Activated CD4-positive, alpha-beta memory T cell treated with anti-CD3 and anti-CD28 coated beads, Interleukin-2, amount 10 ng/mL, durations not matched to agents 7 days and 5 days (primary cell): ENCODE measurements at regions not wholly inside any gene's neighbourhood (a gene's known extent, or its start where the extent isn't known, plus 50 kb on each side); places are given as distances from the start of the nearest gene placed in this dataset.

Experiments used
- CTCF ChIA-PET: fragments of 350-600 bp; sonication (Branson Sonifier 250); formaldehyde crosslinking; loops from one replicate; lab custom pipeline; 2021; ENCODE audit warnings: antibody characterized with exemption, inconsistent platforms; lab: Charles Lee
- POLR2A ChIA-PET: fragments of 350-600 bp; sonication (Branson Sonifier 250); formaldehyde crosslinking; loops from one replicate; lab custom pipeline; 2021; ENCODE audit warnings: antibody characterized with exemption; lab: Charles Lee
- DNase-seq: peaks from one replicate; pipeline ENCODE4 v3.0.0-alpha.2; 2020
- H3K27ac Mint-ChIP-seq: one replicate; pipeline ENCODE4 v1.8.0; 2021; ENCODE audit warnings: mild to moderate bottlenecking, mixed read lengths
- H3K27me3 Mint-ChIP-seq: one replicate; pipeline ENCODE4 v1.8.0; 2021; ENCODE audit warnings: mixed read lengths
- H3K36me3 Mint-ChIP-seq: one replicate; pipeline ENCODE4 v1.8.0; 2021; ENCODE audit warnings: low read depth, mixed read lengths
- H3K4me1 Mint-ChIP-seq: one replicate; pipeline ENCODE4 v1.8.0; 2021; ENCODE audit warnings: mixed read lengths
- H3K4me3 Mint-ChIP-seq: one replicate; pipeline ENCODE4 v1.8.0; 2021; ENCODE audit warnings: mild to moderate bottlenecking, mixed read lengths
- H3K9me3 Mint-ChIP-seq: one replicate; pipeline ENCODE4 v1.8.0; 2021; ENCODE audit warnings: mixed read lengths

DNA sequence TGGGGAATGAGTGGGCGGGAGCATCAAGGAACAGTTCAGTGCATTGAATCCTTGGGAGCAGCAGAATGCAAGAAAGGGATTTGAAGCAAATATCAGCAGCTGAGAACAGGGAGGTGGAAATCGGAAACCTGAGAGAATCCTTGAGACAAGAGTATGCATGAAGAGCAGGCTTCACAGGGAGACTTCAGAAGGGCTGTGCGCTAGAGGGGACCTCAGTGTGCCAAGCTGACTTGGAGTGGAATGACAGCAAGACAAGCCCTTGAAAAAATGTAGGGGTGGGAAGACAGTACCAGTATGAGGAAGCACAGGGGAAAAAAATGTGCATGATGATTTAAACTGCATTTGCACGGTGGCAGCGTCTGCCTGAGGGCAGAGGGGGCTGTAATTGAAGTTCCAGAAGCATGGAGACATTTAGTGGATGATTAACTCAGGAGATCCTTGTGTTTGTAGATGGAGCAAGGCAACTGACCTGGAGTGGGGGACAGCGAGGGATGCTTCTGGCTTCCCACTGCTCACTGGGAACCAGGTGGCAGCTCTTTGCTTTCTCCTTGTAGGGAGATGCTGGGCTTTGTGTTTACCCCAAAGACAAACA lies 204.9 kb upstream of the PLET1 start:
- H3K36me3 Mint-ChIP-seq = no peaks in the 10 kb centered on the region
- DNase-seq = no peak
- no peak overlapping the region for H3K4me3 Mint-ChIP-seq
- no peaks in the 10 kb centered on the region for H3K4me1 Mint-ChIP-seq
- POLR2A ChIA-PET = no interaction called here
- H3K27ac Mint-ChIP-seq = no peak overlapping the region
- no peaks in the 10 kb centered on the region for H3K9me3 Mint-ChIP-seq
- H3K27me3 Mint-ChIP-seq = peaks cover 4% of the 10 kb centered on the region
- CTCF ChIA-PET = interaction anchor here (0.7 kb wide), 1 partner anchor 11 kb away, joined by 3 read pairs; no protein-coding TSS in a partner anchor

DNA sequence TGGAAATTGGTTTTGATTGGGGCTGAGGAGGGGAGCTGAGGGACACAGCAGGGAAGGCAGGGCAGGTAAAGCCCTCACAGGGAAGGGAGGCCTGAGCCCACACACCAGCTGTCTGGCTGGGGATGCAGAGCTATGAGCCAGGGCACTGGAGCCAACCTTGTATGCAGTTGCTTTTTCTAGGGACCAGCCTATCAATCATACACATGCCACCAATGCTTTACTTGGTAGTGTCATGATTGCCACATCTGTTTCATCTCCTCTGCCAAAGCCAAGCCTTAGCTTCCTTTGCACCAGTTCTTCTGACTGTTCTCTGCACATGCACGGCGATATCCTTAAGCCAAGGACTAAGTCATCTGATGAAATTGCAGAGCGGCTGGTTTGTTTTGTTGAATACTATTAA lies 207.1 kb upstream of the PLET1 start:
- Mint-ChIP-seq H3K27ac (no peak overlapping the region), H3K4me3 (no peak overlapping the region), H3K9me3 (no peaks in the 10 kb centered on the region), H3K27me3 (peaks cover 4% of the 10 kb centered on the region), H3K4me1 (no peaks in the 10 kb centered on the region), H3K36me3 (no peaks in the 10 kb centered on the region)
- POLR2A ChIA-PET = no interaction called here
- no peak for DNase-seq
- CTCF ChIA-PET = no interaction called here

DNA sequence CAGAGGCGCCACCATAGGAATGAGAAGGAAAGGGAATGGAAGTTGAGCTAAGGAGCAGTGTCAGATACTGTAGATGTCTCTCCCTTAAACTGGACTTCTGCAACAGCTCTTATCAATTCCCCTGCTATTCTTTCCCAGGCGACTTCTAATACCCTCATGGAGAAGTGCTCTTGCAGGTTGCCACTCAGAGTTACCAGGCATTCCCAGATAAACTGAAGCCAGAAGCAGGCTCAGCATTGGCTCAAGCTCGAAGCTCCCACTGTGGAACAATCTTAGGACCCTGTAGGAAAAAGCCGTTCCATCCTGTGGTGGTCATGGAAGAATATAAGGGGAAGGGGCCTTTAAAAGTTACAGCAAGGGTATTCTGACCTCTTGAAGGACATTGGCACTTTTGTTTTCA lies 208.7 kb upstream of the PLET1 start:
- no peaks in the 10 kb centered on the region for H3K4me1 Mint-ChIP-seq
- ChIA-PET POLR2A (no interaction called here), CTCF (no interaction called here)
- H3K36me3 Mint-ChIP-seq = no peaks in the 10 kb centered on the region
- peaks cover 4% of the 10 kb centered on the region for H3K27me3 Mint-ChIP-seq
- DNase-seq = no peak
- H3K4me3 Mint-ChIP-seq = no peak overlapping the region
- no peak overlapping the region for H3K27ac Mint-ChIP-seq
- no peaks in the 10 kb centered on the region for H3K9me3 Mint-ChIP-seq

DNA sequence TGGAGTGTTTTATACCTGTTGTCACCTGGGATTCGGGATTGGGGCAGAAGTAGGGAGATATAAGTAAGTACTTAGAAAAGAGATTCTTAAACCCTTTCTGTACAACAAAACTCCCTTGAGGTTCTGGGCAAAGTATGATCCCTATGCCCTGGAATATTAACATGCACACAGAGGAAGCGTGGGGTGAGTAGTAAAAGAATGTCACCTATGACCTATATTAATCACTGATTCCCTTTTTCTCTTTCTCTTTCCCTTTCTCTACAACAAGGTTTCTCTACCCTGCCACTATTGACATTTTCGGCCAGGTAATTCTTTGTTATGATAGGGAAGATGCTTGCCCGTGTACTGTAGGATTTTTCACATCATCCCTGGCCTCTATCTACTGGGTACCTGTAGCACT lies 209.7 kb upstream of the PLET1 start:
- Mint-ChIP-seq H3K36me3 (no peaks in the 10 kb centered on the region), H3K4me3 (no peak overlapping the region), H3K4me1 (no peaks in the 10 kb centered on the region), H3K27ac (no peak overlapping the region), H3K9me3 (no peaks in the 10 kb centered on the region), H3K27me3 (peaks cover 3% of the 10 kb centered on the region)
- CTCF ChIA-PET = no interaction called here
- POLR2A ChIA-PET = no interaction called here
- DNase-seq = no peak

DNA sequence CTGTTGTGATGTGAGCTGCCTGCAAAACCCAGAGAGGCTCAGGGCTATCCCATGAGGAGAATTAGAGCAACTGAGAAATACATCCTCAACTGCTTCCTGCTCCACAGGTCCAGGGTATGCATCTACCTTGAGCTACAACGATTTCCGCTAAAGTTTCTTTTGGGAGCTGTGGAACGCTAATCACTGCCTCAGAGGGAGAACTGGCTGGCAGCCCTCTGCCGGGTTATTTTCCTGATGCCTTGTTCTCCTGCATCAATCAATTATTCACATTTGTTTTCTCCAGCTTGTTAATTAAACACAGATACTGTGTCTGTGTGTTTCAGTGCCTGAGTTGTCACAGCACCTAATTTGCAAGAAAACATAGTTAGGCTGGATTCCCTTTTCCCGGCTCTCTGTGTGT lies 211.1 kb upstream of the PLET1 start:
- H3K27me3 Mint-ChIP-seq = peaks cover 5% of the 10 kb centered on the region
- H3K4me3 Mint-ChIP-seq = no peak overlapping the region
- DNase-seq = no peak
- ChIA-PET CTCF (no interaction called here), POLR2A (no interaction called here)
- H3K9me3 Mint-ChIP-seq = no peaks in the 10 kb centered on the region
- no peaks in the 10 kb centered on the region for H3K4me1 Mint-ChIP-seq
- no peak overlapping the region for H3K27ac Mint-ChIP-seq
- H3K36me3 Mint-ChIP-seq = no peaks in the 10 kb centered on the region

DNA sequence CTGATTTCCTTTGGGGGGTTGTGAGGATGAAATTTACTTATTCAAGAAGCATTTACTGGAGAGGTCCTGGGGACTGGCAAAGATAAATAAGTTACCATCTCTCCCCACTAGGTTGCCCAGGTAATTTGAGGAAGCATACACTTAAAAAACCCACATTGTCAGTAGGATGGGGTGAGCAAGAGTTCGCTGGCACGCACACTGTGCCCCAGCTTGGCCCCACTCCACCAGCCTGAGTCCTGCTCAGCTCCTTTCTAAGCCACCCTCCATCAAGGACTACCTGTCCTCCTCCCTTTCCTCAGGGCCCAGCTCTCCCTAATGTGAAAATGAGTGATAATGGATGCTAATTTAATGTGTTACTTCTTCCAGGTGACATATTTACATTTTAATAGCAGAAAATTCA lies 216.5 kb upstream of the PLET1 start:
- no peak overlapping the region for H3K4me3 Mint-ChIP-seq
- H3K27ac Mint-ChIP-seq = no peak overlapping the region
- DNase-seq = no peak
- H3K36me3 Mint-ChIP-seq = no peaks in the 10 kb centered on the region
- no peaks in the 10 kb centered on the region for H3K9me3 Mint-ChIP-seq
- H3K27me3 Mint-ChIP-seq = peaks cover 5% of the 10 kb centered on the region
- CTCF ChIA-PET = no interaction called here
- POLR2A ChIA-PET = no interaction called here
- H3K4me1 Mint-ChIP-seq = no peaks in the 10 kb centered on the region

DNA sequence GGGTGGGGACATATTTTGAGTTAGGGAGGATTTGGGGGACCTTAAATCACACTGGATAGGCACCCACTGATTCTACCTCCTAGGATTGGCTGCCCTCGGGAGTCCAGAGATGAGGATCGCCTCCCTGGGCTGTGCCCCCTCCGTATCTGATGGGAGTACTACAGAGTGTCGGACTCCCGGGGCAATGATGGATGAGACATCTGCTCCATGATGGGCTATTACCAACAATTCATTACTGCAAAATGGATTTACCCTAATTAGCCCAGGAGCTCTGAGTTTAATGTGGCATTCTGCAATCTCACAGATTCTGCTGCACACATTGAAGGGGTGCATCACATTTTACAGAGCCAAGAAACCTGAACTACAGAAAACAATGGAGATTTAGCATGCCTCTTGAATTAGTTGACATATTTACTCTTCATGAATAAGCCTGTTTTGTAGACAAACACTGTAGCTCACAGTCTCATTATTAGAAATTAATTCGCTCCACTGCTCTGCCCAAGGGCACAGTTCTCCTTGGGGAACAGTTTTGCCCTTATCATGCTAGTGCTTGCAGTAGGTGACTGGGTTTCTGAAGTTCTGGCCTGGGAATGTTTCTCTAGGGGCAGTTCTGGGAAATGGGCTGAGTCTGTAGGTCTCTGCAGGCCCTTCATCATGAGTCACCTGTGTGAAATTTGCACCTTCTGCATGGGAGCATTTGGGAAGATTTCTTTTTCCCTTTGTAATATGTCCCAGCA lies 217.1 kb upstream of the PLET1 start:
- Mint-ChIP-seq H3K4me3 (no peak overlapping the region), H3K4me1 (no peaks in the 10 kb centered on the region), H3K27me3 (peaks cover 5% of the 10 kb centered on the region), H3K27ac (no peak overlapping the region), H3K9me3 (no peaks in the 10 kb centered on the region), H3K36me3 (no peaks in the 10 kb centered on the region)
- ChIA-PET POLR2A (no interaction called here), CTCF (no interaction called here)
- DNase-seq = no peak

DNA sequence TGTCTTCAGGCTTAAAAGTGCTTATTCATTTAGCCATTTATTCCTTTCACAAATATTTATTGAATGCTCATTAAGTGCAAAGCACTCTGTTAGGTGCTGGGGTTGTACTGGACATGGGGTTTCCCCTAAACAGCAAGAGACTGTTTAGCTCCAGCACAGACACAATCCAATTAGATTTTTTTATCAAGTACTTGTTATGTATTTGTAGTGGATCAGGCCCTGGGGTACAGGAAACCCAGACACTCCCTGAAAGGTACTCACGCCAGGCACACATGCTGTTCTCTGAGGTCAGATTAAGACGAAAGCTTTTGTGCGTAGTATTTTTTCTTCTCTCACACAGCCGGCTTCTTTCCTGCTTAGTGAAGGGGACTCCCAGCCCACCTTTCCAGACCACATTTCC lies 218.1 kb upstream of the PLET1 start:
- no peak overlapping the region for H3K4me3 Mint-ChIP-seq
- no peak overlapping the region for H3K27ac Mint-ChIP-seq
- H3K36me3 Mint-ChIP-seq = no peaks in the 10 kb centered on the region
- no peak for DNase-seq
- CTCF ChIA-PET = no interaction called here
- POLR2A ChIA-PET = no interaction called here
- no peaks in the 10 kb centered on the region for H3K9me3 Mint-ChIP-seq
- H3K4me1 Mint-ChIP-seq = no peaks in the 10 kb centered on the region
- peaks cover 5% of the 10 kb centered on the region for H3K27me3 Mint-ChIP-seq

DNA sequence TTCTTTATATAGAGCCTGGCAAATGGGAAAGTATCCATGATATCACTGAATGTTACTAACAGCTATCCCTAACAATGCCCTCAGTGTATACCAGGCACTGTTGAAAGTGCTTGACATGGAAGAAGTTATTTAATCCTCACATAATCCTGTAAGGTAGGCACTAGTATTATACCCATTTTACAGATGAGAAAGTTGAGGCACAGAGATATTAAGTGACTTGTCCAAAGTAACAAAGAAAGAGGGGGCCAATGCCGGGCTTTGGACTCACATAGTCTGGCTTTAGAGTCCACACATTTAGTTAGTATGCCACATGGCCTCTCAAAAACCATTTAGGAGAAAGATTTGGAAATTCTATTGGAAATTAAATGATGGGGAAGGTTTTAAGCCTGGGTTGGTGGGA lies 220.8 kb upstream of the PLET1 start:
- DNase-seq = no peak
- H3K4me3 Mint-ChIP-seq = no peak overlapping the region
- H3K27me3 Mint-ChIP-seq = peaks cover 3% of the 10 kb centered on the region
- H3K27ac Mint-ChIP-seq = no peak overlapping the region
- POLR2A ChIA-PET = no interaction called here
- H3K36me3 Mint-ChIP-seq = no peaks in the 10 kb centered on the region
- CTCF ChIA-PET = no interaction called here
- H3K9me3 Mint-ChIP-seq = no peaks in the 10 kb centered on the region
- no peaks in the 10 kb centered on the region for H3K4me1 Mint-ChIP-seq

DNA sequence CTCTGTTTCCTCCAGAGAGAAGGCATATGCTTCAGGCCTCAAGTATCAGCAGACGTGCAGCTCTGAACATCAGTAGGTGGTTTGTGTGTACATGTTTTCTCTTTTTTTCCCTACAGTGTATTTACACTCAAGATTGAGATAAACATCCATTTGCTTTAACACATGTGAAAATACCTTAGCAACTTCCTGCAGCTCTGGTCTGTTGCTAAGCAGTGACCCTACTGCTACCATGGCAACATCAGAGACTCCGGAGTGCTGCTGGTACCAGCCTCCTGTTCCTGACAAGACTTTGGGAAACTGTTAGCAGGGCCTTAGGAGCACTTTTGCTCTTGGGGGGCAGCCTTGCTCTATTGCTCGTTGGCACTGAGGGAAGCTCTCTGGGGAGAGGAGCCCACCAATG lies 221.2 kb upstream of the PLET1 start:
- no peaks in the 10 kb centered on the region for H3K4me1 Mint-ChIP-seq
- no peaks in the 10 kb centered on the region for H3K9me3 Mint-ChIP-seq
- no peaks in the 10 kb centered on the region for H3K27me3 Mint-ChIP-seq
- H3K4me3 Mint-ChIP-seq = no peak overlapping the region
- no peak for DNase-seq
- CTCF ChIA-PET = no interaction called here
- POLR2A ChIA-PET = no interaction called here
- H3K27ac Mint-ChIP-seq = no peak overlapping the region
- no peaks in the 10 kb centered on the region for H3K36me3 Mint-ChIP-seq

DNA sequence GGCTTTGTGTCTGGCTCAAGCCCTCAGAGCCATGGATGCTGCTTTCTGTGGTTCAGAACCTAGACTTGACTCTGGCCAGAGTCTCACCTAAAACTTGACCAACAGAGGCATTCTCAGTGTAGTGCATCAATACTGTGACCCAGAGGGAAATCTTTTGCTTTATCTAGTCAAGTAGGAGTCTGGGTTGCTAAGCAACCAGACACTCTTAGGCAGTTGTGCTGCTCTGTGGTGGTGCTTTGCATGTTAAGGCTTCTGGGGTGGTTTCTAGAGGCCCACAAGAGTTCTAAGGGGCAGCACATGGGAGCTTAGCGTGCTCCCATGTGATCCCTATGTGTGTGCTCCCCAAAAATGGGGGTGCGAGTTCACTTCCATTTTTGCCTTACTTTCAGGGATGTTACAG lies 224.6 kb upstream of the PLET1 start:
- ChIA-PET CTCF (no interaction called here), POLR2A (no interaction called here)
- peaks cover 12% of the 10 kb centered on the region for H3K27me3 Mint-ChIP-seq
- no peaks in the 10 kb centered on the region for H3K9me3 Mint-ChIP-seq
- no peak overlapping the region for H3K27ac Mint-ChIP-seq
- no peak overlapping the region for H3K4me3 Mint-ChIP-seq
- no peaks in the 10 kb centered on the region for H3K36me3 Mint-ChIP-seq
- no peak for DNase-seq
- no peaks in the 10 kb centered on the region for H3K4me1 Mint-ChIP-seq

DNA sequence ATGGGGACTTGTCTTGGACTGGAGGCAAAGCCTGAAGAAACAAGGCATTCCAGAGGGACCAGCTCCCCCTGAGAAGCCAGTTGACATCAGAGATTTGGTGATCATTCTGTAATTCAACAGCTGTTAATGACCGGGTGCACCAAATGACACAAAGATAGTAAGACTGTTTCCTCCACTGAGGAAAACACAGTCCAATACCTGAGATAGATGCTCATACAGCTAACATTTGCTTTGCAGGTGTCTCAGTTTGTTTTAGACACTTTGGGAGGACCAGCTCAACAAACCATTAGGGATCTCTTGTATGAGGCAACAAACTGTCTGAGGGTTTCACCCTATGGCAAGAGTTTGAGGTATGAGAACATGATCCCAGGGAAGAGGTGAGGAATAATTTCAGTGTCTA lies 237.2 kb upstream of the PLET1 start:
- CTCF ChIA-PET = no interaction called here
- no peak for DNase-seq
- Mint-ChIP-seq H3K27ac (no peak overlapping the region), H3K4me1 (no peaks in the 10 kb centered on the region), H3K4me3 (no peak overlapping the region), H3K27me3 (no peaks in the 10 kb centered on the region), H3K9me3 (no peaks in the 10 kb centered on the region), H3K36me3 (no peaks in the 10 kb centered on the region)
- POLR2A ChIA-PET = no interaction called here

DNA sequence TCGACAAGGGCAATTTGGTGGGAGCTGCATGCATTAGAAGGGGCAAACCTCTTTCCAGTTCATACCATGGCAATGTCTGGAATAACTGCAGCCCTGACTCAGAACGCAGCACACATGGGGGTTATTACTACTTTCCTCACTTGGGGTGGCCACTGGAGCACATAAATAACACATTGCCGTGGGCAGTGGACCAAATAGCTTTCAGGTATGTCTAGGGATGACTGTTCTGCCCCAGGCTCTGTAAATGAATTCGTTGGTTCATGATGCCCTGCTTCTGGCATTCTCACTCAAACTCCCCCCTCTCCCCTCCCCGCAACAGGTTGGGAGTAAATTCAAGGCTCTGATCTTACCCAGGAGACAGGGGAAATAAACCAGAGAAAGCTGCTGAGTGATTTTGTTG lies 238.0 kb upstream of the PLET1 start:
- Mint-ChIP-seq H3K9me3 (no peaks in the 10 kb centered on the region), H3K27me3 (no peaks in the 10 kb centered on the region), H3K4me3 (no peak overlapping the region), H3K36me3 (no peaks in the 10 kb centered on the region), H3K27ac (no peak overlapping the region), H3K4me1 (no peaks in the 10 kb centered on the region)
- POLR2A ChIA-PET = no interaction called here
- CTCF ChIA-PET = no interaction called here
- DNase-seq = no peak

DNA sequence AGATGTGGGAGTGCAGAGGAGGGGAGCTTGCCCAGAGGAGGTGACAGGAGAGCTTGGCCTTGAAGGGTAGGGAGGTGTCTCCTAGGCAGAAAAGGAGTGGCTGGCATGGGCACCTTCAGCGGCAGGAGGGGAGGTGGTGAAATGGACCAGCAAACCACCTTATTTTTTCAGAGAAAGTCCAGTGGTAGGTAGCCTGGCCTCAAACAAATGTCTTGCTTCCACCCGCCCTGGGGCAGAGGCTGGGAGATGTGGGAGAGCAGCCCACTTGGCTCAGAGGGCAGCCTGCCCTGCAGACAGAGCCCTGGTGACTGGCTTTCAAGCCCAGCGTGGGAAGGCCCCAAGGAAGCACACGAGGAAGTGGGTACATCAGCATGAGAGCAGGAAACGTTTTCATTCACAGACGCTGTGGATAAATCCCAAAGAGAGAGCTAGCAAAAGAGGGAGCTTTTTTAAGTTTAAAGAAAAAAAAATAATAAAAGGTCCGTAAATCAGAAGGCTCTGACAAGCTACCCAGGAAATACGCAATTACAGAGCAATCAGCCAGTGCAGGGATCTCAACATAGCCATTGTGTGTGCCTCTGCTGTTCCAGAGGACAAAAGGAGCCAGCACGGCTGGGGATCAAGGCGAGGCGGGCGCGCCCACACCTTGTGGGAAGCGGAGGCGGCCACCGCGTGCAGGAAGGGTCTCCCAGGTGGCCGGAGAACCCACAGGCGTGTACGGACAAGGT lies 238.7 kb upstream of the PLET1 start:
- Mint-ChIP-seq H3K4me3 (no peak overlapping the region), H3K36me3 (no peaks in the 10 kb centered on the region), H3K27me3 (no peaks in the 10 kb centered on the region), H3K9me3 (no peaks in the 10 kb centered on the region), H3K27ac (no peak overlapping the region), H3K4me1 (no peaks in the 10 kb centered on the region)
- POLR2A ChIA-PET = no interaction called here
- CTCF ChIA-PET = no interaction called here
- DNase-seq = no peak
